ENCODE measurements at regions not wholly inside any gene's neighbourhood (a gene's known extent, or its start where the extent isn't known, plus 50 kb on each side); places are given as distances from the start of the nearest gene placed in this dataset.
"Not testable (repeated sequence)": the region's sequence is repeated elsewhere in the genome, so short reads cannot be mapped to it uniquely, and the experiment has no call there.

- no peaks in the 10 kb centered on the region for H3K27me3 ChIP-seq (ENCODE audit: control insufficient read depth in 1 of 2, insufficient read depth in 2 of 2, low read length in 2 of 2)
- ChIA-PET POLR2A (no interaction called here), CTCF (no interaction called here)
- H3K4me1 Mint-ChIP-seq (ENCODE audit: low read depth), result no peaks in the 10 kb centered on the region
- no peak overlapping the region for H3K27ac ChIP-seq (ENCODE audit: low read depth in 1 of 2, low read length in 2 of 2)
- ATAC-seq (ENCODE audit: poor library complexity) (no peak), DNase-seq (no peak)
- TF ChIP-seq CTCF (IDR thresholded peaks at IDR 0.05), result no peak
- peaks cover 11% of the 10 kb centered on the region for H3K9me3 Mint-ChIP-seq
- H3K27ac Mint-ChIP-seq, result no peak overlapping the region
- H3K36me3 ChIP-seq (ENCODE audit: insufficient read depth, low read length), result no peaks in the 10 kb centered on the region
- no peaks in the 10 kb centered on the region for H3K27me3 Mint-ChIP-seq
- intact Hi-C loops (cut with DNase I, micrococcal nuclease), result no loop called here
- no peak overlapping the region for H3K4me3 Mint-ChIP-seq
- no peaks in the 10 kb centered on the region for H3K36me3 Mint-ChIP-seq (ENCODE audit: low read depth)
- H3K4me1 ChIP-seq (ENCODE audit: insufficient read depth, low read length), result no peaks in the 10 kb centered on the region
- no peak overlapping the region for H3K4me3 ChIP-seq (ENCODE audit: low read length)
- H3K9me3 ChIP-seq (ENCODE audit: control insufficient read depth in 1 of 2, insufficient read depth in 1 of 2, low read length in 2 of 2), result peaks cover 0 to 11% of the 10 kb centered on the region in 2 experiments
Observed at GRCh38 chr1:69104894-69105293, 462.8 kb upstream of the LRRC7 start.

- Histone ChIP-seq H3K4me3 (ENCODE audit: low read length) (no peak overlapping the region), H3K27ac (ENCODE audit: low read depth in 1 of 2, low read length in 2 of 2) (no peak overlapping the region), H3K4me1 (ENCODE audit: insufficient read depth, low read length) (no peaks in the 10 kb centered on the region), H3K9me3 (ENCODE audit: control insufficient read depth in 1 of 2, insufficient read depth in 1 of 2, low read length in 2 of 2) (peaks cover 0 to 3% of the 10 kb centered on the region in 2 experiments), H3K27me3 (ENCODE audit: control insufficient read depth in 1 of 2, insufficient read depth in 2 of 2, low read length in 2 of 2) (no peaks in the 10 kb centered on the region), H3K36me3 (ENCODE audit: insufficient read depth, low read length) (no peaks in the 10 kb centered on the region)
- DNase-seq (no peak), ATAC-seq (ENCODE audit: poor library complexity) (no peak)
- no peaks in the 10 kb centered on the region for H3K4me1 Mint-ChIP-seq (ENCODE audit: low read depth)
- no peak overlapping the region for H3K4me3 Mint-ChIP-seq
- no peak for TF ChIP-seq CTCF (IDR thresholded peaks at IDR 0.05)
- H3K9me3 Mint-ChIP-seq, result peaks cover 10% of the 10 kb centered on the region
- intact Hi-C loops (cut with DNase I, micrococcal nuclease), result no loop called here
- H3K27me3 Mint-ChIP-seq, result no peaks in the 10 kb centered on the region
- ChIA-PET CTCF (no interaction called here), POLR2A (no interaction called here)
- no peak overlapping the region for H3K27ac Mint-ChIP-seq
- H3K36me3 Mint-ChIP-seq (ENCODE audit: low read depth), result no peaks in the 10 kb centered on the region
Observed at GRCh38 chr1:69109277-69109676, 458.4 kb upstream of the LRRC7 start.

- H3K27me3 Mint-ChIP-seq, result no peaks in the 10 kb centered on the region
- intact Hi-C loops (cut with DNase I, micrococcal nuclease), result no loop called here
Observed at GRCh38 chr1:69110851-69111250, 456.9 kb upstream of the LRRC7 start.

GRCh38 chr1:69120126-69120741 lies 447.5 kb upstream of the LRRC7 start:
- H3K4me3 ChIP-seq (ENCODE audit: low read length); H3K36me3 Mint-ChIP-seq (ENCODE audit: low read depth); intact Hi-C loops (cut with DNase I, micrococcal nuclease); DNase-seq; H3K4me1 Mint-ChIP-seq (ENCODE audit: low read depth); POLR2A ChIA-PET; H3K27me3 Mint-ChIP-seq; CTCF ChIA-PET; H3K9me3 Mint-ChIP-seq; H3K27ac ChIP-seq (ENCODE audit: low read depth in 1 of 2, low read length in 2 of 2); H3K27me3 ChIP-seq (ENCODE audit: control insufficient read depth in 1 of 2, insufficient read depth in 2 of 2, low read length in 2 of 2); H3K36me3 ChIP-seq (ENCODE audit: insufficient read depth, low read length); H3K9me3 ChIP-seq (ENCODE audit: control insufficient read depth in 1 of 2, insufficient read depth in 1 of 2, low read length in 2 of 2); H3K4me3 Mint-ChIP-seq; H3K4me1 ChIP-seq (ENCODE audit: insufficient read depth, low read length); H3K27ac Mint-ChIP-seq; ATAC-seq (ENCODE audit: poor library complexity): not testable (repeated sequence)

More at GRCh38 chr1:69110851-69111250, 456.9 kb upstream of the LRRC7 start:
- no peak overlapping the region for H3K4me3 Mint-ChIP-seq
- TF ChIP-seq CTCF (IDR thresholded peaks at IDR 0.05), result no peak
- peaks cover 10% of the 10 kb centered on the region for H3K9me3 Mint-ChIP-seq
- H3K4me1 Mint-ChIP-seq (ENCODE audit: low read depth), result no peaks in the 10 kb centered on the region
- Histone ChIP-seq H3K9me3 (ENCODE audit: control insufficient read depth in 1 of 2, insufficient read depth in 1 of 2, low read length in 2 of 2) (peaks cover 0 to 3% of the 10 kb centered on the region in 2 experiments), H3K27ac (ENCODE audit: low read depth in 1 of 2, low read length in 2 of 2) (no peak overlapping the region), H3K36me3 (ENCODE audit: insufficient read depth, low read length) (no peaks in the 10 kb centered on the region), H3K27me3 (ENCODE audit: control insufficient read depth in 1 of 2, insufficient read depth in 2 of 2, low read length in 2 of 2) (no peaks in the 10 kb centered on the region), H3K4me3 (ENCODE audit: low read length) (no peak overlapping the region), H3K4me1 (ENCODE audit: insufficient read depth, low read length) (no peaks in the 10 kb centered on the region)
- DNase-seq (no peak), ATAC-seq (ENCODE audit: poor library complexity) (no peak)
- POLR2A ChIA-PET, result no interaction called here
- CTCF ChIA-PET, result no interaction called here
- no peaks in the 10 kb centered on the region for H3K36me3 Mint-ChIP-seq (ENCODE audit: low read depth)
- H3K27ac Mint-ChIP-seq, result no peak overlapping the region
